Kidney glomerular epithelial cell (primary cell): ENCODE measurements at regions not wholly inside any gene's neighbourhood (a gene's known extent, or its start where the extent isn't known, plus 50 kb on each side); places are given as distances from the start of the nearest gene placed in this dataset.
"Not testable (repeated sequence)": the region's sequence is repeated elsewhere in the genome, so short reads cannot be mapped to it uniquely, and the experiment has no call there.

Experiments
- DNase-seq: peaks from one replicate; lab custom pipeline; 2025; lab: John Stamatoyannopoulos, UW

GRCh38 chr6:121641158-121641557 is 205.7 kb downstream of the GJA1 start:
- no peak for DNase-seq

DNA sequence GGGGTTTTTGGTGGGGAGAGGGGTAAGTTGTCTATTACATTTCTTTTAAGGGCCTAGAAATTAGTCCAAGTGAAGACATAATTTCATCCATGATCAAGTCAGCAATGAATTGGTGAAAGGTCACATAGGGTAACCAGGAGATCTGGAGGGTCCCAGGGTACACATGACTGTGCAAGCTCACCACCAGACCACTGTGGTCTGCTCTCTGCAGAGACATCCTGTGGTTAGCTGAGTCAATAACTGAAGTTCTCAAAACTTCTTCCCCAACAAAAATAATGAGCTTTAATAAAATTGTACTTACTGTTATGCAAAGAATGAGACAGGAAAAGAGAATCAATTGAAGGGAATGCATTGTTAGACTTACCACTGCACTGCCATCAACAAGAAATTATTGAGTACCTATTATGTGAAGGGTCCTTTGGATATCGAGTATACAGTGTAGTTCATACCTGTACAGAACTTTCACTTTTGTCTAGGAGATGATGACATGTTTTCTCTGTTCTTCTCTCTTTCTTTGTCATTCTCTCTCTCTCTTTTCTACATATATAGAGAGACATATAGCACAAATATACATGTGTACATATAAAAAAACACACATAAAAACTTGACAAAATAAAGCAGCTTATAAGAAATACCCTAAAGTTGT is 209.8 kb downstream of the GJA1 start:
- no peak for DNase-seq

GRCh38 chr6:121647905-121648304 is 212.5 kb downstream of the GJA1 start:
- DNase-seq, result no peak

GRCh38 chr6:121649951-121650350 is 214.5 kb downstream of the GJA1 start:
- DNase-seq, result no peak

- DNase-seq, result no peak
Observed at GRCh38 chr6:121651420-121651819, 216.0 kb downstream of the GJA1 start.

DNA sequence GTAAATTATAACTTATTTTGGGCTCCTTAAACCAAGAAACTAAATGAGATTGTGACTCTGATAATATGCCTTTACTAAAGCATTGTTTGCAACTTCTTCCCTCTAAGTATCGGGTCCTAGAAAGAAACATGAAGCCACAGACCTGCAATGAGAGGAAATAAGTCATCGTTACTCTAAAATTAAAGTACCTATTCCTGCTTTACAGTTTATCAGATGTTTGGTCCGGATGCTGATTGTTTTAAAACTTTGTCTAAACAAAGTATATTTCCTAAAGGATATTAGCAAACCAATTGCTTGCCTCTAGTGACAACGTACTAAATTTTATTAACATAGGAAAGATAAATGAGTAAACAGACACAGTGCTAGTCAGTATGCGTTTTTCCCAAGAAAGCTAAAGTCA is 216.8 kb downstream of the GJA1 start:
- no peak for DNase-seq

DNA sequence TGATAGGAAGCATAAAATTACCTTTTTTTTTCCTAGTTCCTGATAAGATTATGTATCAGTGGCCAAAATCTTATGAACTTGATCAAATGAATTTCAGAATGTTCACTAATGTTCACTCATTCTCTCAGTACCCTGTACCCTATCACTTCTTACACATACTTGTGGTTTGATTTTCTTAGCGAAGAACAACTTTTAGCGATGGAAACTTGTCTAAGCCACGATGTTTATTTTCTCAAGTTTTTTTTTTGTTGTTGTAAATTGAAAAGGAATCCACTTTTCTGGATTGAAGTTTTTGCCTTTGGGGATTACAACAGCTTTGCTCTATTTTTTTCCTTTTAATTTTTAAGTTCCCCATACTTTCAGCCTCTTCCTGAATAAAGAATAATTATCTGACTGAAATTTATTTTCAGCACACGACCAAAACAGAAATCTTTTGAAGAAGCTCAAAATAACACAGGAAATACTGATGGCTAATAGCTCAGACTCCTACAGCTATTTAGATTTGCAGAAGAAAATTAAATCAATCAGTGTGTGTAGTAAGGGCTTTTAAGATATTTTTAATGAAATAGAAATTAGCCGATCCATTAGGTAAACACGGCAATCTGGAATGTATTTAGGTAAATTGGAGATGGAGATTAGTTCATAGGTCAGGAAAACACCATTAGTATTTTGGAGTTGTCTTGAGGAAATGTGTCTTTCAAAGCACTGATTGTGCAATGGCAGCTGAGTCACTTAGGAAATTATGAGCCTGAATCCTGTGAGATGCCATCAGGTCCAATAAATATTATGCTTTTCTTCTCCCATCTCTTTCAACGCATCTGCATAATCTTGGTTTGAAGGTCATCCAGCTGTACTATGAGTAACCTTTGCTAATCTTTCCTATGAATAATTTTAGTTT is 217.5 kb downstream of the GJA1 start:
- DNase-seq, result peak; percentile 33

DNA sequence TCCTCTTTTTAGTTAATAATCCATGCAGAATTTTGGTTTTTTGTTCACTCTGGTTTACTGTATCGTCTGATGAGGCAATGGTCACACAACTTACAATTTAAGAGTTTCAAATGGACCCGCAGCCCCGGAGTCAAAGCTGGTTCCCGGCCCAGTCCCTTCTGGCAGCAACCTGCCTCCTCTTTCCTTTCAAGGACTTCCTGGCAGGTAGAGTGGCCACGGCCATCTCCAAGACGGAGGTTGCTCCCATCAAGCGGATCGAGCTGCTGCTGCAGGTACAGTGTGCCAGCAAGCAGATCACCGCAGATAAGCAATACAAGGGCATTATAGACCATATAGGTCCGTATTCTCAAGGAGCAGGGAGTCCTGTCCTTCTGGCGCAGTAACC is 218.2 kb downstream of the GJA1 start:
- DNase-seq, result no peak

DNA sequence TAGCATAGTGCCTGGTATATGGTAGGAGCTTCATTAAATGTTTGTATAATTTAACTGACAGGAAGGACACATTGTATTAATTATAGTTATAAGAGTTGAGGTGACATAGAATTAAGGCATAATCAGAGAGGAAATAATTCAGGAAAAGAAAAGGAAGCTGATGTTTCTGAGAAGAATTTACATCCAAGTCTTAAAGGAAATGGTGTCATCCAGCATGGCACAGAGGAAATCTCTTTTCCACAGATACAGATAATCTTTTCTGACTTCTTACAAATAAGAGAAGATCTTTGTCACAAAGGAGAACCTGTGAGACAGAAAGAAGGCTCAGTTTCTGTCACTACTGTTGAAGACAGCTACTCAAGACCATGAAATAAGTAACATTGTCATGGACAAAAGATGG is 222.5 kb downstream of the GJA1 start:
- DNase-seq, result no peak

DNA sequence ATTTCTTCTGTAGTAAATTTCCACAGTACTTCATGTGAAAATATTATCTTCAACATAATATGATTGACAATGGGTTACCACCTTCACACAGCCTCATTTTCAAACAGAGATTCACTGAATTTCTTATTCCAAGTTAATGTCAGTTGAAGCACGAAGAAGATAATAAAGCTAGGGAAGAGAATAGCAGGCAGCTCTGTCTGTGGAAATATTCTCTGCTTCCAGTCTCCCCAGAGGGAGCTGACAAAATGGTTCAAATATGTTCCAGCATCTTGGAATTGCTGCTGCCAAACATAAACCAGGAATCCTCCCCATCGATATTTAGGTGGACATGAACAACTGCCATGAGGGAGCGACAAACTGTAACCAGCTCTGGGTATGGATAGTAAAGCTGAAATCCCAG is 224.8 kb downstream of the GJA1 start:
- no peak for DNase-seq

GRCh38 chr6:121663292-121663810 is 227.9 kb downstream of the GJA1 start:
- no peak for DNase-seq

DNA sequence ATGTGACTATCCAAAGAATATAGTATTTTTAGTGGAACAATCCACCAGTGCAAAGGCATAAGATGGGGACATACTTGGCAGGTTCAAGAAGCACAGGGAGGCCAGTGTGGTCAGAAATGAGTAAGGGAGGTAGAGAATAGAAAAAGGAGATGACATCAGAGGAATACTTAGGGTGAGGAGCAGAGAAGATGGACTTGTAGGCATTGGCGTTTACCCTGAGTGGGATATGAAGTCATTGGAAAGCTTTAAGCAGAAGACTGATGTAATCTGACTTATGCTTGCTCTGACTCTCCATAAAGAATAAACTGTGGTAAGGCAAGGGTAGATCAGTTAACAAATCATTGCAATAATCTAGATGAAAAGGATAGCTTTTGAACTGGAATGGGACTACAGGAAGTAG is 228.7 kb downstream of the GJA1 start:
- no peak for DNase-seq

DNA sequence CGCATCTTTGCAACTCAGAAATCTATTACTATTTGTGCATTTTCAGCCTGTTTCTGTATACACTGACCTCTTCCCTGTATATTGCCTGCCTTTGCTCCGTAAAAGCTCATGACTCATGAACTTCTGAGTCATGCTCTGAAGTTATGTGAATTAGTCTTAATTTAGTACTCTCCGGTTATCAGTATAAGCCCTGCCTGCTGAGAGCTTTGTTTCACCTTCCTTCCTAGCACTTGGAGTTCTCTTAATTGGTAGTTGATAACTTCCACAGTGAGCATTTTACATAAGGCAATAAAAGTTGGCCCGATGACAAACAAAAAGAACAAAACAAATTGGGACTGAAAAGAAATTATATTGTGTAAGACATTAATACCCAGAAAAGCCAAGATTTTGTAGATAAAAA is 231.4 kb downstream of the GJA1 start:
- peak; percentile 1 for DNase-seq

DNA sequence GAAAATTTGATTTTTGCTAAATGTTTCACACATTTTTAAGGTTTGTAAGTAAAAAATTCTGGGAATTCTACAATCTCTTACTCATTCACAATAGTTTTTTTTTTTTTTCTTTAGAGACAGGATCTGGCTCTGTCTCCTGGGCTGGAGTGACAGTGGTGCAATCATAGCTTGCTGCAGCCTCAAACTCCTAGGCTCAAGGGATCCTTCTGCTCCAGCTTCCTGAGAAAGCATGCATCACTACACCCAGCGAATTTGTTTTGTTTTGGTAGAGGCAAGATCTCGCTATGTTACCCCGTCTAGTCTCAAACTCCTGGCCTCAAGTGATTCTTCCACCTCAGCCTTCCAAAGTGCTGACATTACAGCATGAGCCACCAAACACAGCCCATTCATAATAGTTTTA is 232.8 kb downstream of the GJA1 start:
- no peak for DNase-seq

- no peak for DNase-seq
Observed at GRCh38 chr6:121670511-121670910, 235.1 kb downstream of the GJA1 start.

DNA sequence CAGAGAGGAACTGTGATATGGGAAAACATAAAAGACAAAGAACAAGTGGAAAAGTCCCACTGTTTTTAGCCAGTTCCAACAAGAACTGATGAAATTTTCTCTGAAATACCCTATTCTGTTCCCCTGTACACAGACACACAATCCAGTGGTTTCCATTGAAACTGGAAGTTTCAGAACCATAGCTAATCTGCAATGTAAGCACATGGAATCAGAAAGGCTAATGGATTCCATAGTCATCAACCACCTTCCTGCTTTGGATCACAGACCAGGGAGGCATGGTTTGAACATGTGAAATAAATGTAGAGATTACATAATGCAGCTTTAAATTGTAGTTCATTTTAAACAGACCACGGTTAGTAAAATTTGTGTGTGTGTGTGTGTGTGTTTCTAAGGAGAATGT is 242.1 kb downstream of the GJA1 start:
- no peak for DNase-seq

DNA sequence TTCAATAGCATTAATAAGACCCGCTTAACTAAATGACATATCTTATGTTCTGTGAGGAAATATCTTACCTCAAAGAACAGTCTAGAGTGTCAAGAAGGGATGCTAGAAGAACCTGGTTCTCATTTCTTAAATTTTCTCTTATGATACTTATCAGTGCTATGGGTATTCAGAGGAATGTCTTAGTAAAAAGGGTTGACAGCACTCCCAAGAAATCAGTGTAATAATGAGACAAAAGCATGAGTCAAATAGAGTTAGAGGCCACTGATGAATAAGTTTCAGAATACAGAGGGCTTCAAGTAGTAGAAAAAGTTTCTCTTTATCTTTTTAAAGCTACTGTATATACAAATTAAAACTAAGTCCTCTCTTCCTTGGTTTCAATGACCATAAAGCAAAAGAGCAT is 242.8 kb downstream of the GJA1 start:
- peak; percentile 39 for DNase-seq

DNA sequence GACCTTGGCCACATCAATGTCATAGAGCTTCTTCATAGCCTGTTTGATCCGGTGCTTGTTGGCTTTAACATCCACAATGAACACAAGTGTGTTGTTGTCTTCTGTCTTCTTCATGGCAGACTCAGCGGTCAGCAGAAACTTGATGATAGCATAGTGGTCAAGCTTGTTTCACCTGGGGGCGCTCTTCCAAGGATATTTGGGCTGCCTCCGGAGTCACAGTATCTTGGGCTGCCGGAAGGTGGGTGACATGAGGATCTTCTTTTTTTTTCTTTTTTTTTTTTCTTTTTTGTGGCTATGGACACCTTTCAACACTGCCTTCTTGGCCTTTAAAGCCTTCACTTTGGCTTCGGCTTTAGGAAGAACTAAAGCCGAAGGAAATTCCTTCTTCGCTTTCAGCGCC is 244.6 kb downstream of the GJA1 start:
- no peak for DNase-seq

GRCh38 chr6:121682666-121683065 is 247.2 kb downstream of the GJA1 start:
- DNase-seq, result no peak

- not testable (repeated sequence) for DNase-seq
Observed at GRCh38 chr6:121685806-121686205, 250.4 kb downstream of the GJA1 start.

DNA sequence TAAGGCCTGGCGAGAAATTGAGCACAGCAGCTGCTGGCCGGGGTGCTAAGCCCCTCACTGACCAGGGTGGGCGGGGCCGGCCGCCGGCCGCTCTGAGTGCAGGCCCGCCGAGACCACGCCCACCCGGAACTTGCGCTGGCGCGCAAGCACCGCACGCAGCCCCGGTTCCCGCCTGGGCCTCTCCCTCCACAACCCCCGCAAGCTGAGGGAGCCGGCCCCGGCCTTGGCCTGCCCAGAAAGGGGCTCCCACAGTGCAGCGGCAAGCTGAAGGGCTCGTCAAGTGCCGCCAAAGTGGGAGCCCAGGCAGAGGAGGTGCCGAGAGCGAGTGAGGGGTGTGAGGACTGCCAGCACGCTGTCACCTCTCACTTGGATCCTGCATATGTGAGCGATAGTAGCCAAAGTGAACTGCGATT is 251.2 kb downstream of the GJA1 start:
- DNase-seq, result no peak

DNA sequence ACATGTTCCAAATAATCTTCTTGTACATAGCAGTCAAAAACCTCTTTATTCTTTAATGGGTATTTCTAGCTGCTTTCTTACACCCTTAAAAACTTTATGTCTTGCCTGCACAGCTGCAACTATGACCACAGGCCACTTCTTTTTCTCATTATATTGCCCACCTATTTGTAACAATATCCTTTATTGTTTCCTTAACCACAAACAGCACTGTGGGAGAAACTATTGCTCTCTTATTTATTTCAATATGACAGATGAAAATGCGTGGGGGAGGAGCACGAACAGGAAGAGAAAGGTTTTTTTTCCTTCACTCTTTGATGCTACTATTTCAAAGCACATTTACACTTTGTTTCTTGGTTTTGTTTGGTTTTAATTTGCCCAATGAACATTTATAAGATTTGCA is 253.5 kb downstream of the GJA1 start:
- peak; percentile 1 for DNase-seq

DNA sequence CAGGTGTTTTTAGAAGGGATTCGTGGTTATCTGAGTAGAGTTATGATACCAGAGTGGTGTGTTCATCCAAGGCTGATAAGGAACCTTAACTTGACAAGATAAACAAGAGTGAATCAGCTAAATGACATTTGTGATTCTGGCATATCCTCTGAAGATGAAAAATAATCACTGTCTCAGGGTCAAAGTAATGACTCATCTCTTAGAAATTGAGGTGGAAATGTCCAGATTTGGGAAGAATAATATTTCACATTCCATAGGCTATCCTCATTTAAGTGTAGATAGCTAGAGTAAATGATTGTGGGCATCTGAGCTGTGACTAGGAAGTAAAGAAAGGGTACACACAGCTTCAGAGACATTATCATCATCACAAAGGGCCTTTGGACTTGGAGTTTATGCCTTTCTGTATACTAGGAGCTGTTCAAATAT is 255.7 kb downstream of the GJA1 start:
- peak; percentile 51 for DNase-seq
